Ovary (tissue), 3 donors: ENCODE measurements at regions not wholly inside any gene's neighbourhood (a gene's known extent, or its start where the extent isn't known, plus 50 kb on each side); places are given as distances from the start of the nearest gene placed in this dataset.

ENCODE experiments used
- CTCF ChIP-seq, 3 donors: fragments of 450-650 bp in 2 of 3; fragments of 200-600 bp in 1 of 3; IDR thresholded peaks; one replicate each; pipeline versions ENCODE4 v1.5.1 to v1.8.0; 2016 to 2022; ENCODE audit warnings: antibody characterized with exemption in 3 of 3, mild to moderate bottlenecking in 1 of 3
- EP300 ChIP-seq: sonication (generic); formaldehyde crosslinking; IDR thresholded peaks from one replicate; pipeline ENCODE4 v1.6.1; 2017; ENCODE audit warnings: antibody characterized with exemption
- POLR2A ChIP-seq: fragments of 450-650 bp; IDR thresholded peaks from one replicate; pipeline ENCODE4 v1.6.1; 2017; ENCODE audit warnings: antibody characterized with exemption, mild to moderate bottlenecking, moderate library complexity
- donor health status: DM: no; HTN: no; CAD: no.

GRCh38 chr2:17445744-17446143, 72.5 kb downstream of the RAD51AP2 start:
- no peak for TF ChIP-seq CTCF (IDR thresholded peaks at IDR 0.05)
- no peak for TF ChIP-seq POLR2A
- no peak for TF ChIP-seq EP300
